Stimulated activated CD4-positive, alpha-beta T cell treated with anti-CD3 and anti-CD28 coated beads, Interleukin-2, amount 100 ng/mL, for 24 hours (primary cell): ENCODE measurements at regions not wholly inside any gene's neighbourhood (a gene's known extent, or its start where the extent isn't known, plus 50 kb on each side); places are given as distances from the start of the nearest gene placed in this dataset.

Source experiments
- DNase-seq, 2 donors: peaks; one replicate each; pipeline ENCODE4 v3.0.0-alpha.2; 2020

DNA sequence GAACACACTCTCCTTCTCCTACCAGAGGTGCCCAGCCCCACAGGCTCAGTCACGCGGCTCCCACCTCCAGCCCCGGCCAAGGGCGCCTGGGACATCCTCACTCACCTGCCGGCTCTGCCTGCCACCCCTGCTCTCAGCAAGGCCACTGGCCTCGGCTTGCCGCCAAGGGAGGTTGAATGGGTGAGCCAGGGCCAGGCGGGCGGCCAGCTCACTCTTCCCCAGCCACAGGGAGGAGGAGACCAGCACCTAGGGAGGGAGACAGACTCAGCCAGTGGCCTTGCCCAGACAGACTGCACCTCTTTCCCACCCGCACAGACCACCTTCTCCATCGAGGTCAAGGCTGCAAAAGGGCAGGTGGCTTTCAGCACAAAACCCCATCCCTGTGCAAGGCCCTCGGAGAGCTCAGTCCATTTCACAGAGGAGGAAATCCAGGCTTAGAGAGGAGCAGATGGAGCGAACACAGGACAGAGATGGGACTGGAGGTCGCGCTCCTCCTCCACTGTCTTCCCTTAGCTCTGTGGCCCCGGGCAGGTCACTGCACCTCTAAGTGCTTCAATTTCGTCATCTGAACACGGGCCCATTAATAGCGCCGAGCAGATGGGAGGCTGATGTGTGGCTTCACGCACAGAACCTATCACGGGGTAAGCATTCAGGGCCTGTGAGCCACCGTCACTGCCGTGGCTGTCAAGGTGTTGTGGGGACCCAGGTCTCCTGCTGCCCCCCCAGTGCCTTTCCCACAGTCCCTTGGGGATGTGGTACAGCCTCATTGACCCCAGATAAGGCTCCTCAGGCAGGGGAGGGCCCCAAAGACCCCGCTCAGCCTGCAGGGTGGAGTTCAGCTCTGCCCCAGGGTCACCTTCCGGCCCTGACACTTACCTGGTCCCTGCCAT, 56.1 kb downstream of the RMI2 start:
- no peak for DNase-seq

DNA sequence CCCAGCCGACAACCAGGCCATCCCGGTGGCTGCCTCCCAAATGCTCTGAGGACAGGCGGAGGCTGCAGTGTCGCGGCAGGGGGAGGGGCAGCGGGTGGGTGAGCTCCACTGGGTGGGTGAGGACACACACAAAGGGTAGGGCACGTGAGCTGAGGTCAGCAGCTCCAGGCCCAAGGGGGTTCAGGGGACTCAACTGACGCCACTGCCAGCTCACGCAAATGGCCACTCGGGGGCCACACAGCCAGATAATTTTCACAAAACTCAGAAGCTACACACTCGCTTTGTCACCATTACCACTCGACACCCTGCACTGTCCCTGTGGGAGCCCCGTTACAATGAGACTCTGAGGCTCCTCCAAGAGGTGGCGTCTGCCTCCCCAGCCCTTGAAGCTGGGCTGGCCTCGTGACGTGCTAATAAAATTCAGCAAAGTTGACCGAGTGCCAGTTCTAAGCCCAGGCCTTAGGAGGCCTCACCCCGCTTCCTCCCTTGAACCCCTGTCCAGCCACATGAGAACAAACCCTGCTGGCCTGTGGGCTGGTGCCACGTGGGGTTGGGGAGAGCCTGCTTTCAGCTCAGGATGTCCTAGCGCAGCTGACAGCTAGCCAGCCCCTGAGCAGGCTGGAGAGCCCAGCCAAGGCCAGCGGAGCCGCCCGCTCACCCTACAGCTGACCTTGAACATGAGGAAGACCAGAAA, 56.9 kb downstream of the RMI2 start:
- DNase-seq = no peak

DNA sequence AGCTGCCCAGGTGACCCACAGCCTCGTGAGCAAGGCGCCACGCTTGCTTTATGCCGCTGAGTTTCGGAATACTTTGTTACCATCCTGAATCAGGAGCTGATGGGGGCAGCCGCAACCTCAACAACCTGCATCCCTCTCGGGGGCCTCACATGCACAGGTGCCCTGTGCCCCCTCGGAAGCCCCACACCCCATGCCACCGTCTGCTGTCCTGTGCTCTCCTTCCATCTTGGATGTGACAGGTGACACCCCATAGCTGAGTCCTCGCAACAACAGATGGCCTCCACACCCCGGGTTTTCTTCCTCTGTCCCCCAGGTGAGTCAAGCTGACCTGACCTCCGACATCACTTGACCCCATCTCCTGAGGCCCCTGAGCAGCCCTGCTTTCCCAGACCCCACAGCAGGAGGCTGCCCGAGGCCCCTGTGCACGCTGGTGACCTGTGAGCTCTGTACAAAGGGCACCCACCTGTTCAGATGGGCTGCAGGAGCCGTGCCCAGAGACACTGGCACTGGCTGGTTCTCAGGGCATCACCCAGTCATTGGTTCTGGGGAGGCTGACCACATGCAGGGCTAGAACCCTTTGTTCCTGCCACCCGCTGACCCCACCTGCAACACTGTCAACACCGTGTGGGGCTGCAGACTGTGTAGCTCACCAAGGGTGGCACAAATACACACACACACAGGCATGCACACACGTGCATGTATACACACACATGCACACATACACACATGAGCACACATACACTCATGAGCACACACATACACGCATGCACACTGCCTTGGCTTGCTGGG, 57.7 kb downstream of the RMI2 start:
- no peak for DNase-seq

DNA sequence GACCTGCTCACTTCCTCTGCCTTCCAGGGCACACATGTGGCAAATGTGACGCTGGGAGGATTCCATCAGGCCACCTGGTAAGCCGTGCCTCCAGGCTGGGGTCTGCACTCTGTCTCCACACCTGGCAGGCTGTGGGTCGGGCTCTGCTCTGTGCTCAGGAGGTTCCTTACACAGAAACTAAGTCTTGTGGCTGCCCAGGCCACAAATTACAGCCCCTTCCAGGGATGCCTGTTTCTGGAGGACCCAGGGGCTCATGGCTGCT, 58.2 kb downstream of the RMI2 start:
- DNase-seq = no peak

DNA sequence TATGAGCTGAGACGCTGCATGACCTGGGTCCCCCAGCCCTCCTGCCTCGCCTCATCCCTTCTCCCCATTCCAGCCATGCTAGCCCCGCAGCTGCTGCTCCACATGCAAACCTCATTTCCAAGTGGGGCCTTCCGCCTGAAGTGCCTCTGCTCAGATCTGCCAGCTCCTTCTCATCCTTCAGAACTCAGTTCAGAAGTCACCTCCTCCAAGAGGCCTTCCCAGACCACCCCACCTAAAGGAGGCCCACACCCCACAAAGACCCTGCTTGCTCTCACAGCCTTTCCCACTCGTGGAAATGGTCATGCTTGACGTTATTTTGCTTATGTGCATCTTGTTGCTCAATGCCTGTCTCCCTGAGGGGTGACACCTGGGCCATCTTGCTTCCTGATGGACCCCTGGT, 58.7 kb downstream of the RMI2 start:
- DNase-seq = no peak

DNA sequence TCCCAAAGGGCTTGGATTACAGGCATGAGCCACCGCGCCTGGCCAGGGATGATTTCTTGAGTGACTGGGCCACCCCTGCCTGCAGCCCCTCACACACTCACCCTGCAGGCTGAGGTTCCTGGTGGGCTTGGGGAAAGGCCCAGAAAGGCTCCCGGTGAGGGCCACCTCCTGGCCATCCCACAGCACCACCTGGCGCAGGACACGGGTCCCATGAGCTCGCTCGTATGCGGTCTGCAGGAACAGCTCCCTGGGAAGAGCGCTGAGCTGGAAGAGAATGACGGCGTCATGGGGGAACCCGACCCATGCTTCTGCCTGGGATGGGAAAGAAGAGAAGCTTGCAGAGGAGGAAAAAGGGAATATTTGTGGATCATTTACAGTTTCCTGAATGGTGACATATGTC, 59.3 kb downstream of the RMI2 start:
- DNase-seq = no peak

DNA sequence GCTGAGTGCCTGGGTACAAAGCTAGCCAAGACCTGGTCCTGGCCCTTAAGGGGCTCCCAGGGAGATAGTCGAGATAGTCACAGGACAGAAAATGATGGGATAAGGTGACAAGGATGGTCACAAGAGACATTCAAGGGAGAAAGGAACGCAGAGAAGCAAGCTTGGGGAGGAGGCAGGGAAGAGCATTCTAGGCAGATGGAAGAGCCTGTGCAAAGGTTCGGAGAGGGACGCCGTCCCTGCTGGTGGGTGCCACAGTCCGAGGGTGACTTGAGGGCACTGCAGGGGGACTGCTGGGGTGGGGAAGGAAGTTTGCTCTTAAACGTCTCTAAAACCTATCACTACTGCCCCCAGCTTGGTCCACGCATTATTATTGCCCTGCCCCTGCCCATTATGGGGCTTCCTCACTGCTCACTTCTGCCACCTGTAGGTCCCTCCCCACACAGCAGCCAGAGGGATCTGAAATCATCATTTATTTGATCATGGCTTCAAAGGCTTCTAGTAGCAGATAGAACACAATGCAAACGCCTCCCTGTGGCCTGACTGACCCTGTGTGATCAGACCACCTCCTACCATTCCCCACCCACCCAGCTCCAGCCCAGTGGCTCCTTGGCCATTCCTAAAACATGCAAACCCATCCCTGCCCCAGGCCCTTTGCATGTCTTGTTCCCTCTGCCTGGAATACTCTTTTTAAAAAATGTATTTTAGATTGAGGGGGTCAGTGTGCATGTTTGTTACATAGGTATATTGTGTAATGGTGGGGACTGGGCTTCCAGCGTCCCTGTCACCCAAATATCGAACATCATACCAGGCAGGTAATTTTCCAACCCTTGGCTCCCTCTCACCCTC, 60.3 kb downstream of the RMI2 start:
- DNase-seq = peak; percentile 63 to 75

DNA sequence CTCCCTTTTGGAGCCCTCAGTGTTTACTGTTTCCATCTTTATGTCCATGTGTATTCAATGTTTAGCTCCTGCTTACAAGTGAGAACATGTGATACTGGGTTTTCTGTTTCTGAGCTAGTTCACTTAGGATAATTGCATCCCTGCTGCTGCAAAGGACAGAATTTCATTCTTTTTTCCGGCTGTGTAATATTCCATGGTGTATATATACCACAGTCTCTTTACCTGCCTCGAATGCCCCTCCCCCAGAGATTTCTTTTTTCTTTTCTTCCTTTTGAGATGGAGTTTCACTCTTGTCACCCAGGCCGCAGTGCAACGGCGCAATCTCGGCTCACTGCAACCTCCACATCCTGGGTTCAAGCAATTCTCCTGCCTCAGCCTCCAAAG, 60.9 kb downstream of the RMI2 start:
- no peak for DNase-seq

DNA sequence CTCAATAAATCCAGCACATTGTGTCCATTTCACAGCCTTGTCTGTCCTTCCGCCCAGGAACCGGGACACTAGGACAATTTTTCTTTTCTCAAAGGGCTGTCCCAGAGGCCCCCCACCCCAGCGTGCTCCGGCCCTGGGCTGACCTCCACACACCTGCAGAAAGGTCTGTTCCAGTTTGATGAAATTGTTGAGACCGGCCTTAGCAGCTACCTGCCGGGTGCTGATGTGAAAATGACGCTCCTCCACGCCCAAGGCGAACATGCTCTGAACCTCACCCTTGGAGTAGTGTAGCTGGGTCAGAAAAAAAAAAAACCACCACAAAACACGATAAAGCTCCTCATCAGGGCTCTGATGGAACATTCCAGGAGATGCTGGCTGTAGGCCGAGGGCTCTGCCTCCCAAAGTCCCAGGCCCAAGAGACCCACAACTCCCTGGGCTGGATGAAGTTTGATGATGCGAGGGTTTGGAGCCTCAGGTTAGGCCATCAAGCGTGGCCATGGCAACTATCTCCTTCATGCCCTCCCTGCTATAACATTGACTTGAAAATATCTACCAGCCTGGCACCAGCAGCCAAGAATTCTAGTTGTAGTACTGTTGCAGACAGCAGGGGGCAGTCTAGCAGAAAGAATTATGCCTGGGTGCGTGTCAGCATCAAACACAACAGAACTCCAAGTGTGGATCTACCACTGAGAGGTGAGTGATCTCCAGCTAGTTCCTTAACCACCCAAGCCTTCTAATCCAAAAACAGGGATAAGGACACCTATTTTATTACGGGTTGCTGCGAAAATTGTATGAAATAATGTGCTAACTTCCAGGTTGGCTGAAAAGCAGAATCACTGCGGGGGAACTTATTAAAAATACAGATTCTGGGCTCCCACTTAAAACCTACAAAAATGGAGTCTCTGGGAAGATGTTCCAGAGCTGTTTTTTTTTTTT, 62.1 kb downstream of the RMI2 start:
- DNase-seq = peak; percentile 69 to 74

DNA sequence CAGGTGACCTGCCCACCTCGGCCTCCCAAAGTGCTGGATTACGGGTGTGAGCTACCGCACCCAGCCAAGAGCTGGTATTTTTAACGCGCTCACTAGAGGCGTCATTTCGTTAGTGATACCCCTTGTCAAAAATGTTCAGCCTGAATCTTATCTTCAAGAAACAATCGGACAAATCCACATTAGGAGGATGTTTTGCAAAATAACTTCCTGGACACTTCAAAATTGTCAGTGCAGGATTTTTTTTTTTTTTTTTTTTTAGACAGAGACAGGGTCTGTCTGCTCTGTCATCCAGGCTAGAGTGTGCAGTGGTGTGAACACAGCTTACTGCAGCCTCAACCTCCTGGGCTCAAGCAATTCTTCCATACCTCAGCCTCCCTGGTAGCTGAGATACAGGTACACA, 63.0 kb downstream of the RMI2 start:
- no peak for DNase-seq

DNA sequence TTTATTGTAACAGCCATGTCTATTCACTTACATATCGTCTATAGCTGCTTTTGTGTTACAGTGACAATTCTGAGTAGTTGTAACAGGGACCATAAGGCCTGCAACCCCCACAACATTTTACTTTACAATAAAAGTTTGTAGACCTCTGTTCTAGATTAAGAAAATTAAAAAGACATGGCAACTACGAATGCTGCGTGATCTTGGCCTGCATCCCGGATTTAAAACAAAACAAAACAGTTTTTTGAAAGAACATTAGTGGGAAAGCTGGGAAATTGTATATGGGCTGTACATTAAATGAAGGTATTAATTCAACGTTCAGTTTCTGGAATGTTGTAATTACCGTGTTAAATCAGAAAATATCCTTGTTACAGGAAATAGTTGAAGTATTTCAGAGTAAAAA, 64.1 kb downstream of the RMI2 start:
- no peak for DNase-seq

DNA sequence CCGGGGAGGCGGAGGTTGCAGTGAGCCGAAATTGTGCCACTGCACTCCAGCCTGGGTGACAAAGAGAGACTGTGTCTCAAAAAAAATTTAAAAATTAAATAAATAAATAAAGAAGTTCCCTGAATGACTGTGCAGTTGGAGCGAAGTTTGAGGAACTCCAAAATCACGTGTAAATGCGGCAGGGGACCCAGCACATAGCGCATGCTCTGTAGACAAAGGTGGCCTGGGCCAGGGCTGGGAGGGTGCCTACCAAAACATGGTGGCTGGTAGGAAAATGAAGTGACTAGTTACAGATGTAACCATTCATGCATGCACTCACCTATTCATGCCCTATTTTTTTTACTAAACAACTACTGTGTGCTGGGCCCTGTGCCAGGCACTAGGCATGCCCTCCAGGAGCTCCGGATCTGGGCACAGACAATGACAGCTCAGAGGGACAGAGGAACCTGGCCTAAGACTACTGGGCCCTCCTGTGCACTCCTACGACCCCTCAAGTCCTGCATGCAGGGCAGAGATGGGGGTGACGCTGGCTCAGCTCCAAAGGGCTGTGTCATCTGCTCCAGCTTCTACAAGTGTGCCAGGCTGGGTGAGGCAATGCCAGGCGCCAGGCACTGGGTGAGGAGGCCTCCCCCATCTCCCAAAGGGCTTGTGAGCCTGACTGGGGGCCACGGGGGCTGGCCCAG, 65.3 kb downstream of the RMI2 start:
- DNase-seq = no peak

DNA sequence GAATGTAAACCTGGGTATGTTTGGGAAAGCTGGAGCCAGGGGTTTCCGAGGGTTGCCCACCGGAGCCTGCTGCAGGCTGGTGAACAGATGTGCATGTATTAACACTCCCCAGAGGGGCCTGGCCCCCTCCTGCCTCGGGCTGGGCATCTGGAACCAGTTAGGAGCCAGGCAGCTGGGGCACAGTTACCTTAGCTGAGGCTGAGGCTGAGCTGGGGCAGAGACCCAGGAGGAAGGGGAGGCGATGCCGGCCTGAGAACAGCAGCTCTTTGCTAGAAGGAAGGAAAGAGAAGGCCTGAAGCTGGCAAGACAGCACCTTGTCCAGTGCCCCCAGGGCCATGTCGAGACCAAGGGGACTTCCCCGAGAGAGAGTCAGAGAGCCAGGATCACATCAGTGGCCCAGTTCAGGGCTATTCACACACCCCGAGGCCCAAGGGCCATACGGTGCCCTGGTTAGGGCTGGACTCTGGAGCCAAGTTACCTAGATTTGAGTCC, 65.8 kb downstream of the RMI2 start:
- no peak for DNase-seq

DNA sequence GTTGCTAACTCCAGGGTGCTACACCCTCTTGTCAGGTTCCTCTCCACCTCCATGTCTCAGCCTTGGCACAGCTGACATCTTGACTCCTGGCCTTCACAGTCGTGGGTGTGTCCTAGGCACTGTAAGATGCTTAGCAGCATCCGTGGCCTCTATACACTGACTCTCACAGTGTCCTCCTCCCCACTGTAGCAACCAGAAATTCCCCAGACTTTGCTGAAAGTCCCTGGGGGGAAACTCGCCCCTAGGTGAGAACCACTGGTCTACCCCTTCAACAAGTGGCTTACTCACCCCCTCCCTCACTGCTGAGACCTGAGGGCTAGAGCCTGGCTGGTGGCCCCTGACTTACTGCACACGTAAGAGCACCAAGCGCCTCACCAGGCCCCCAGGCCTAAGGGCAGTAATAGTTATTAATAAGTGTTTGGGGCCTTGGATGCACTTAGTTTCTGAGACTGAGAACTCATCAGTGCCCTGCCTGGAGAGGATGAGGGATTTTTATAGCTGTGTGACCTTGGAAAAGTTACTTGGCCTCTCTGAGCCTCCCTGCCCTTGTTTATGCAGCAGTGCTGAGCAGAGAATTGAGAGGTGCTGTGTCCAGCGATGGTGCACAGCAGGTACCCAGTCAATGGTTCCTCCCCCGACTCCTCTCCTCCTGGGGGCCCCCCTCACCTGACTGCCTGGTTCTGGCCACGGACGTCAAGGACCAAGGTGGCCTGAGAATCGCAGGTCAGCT, 67.1 kb downstream of the RMI2 start:
- no peak for DNase-seq

DNA sequence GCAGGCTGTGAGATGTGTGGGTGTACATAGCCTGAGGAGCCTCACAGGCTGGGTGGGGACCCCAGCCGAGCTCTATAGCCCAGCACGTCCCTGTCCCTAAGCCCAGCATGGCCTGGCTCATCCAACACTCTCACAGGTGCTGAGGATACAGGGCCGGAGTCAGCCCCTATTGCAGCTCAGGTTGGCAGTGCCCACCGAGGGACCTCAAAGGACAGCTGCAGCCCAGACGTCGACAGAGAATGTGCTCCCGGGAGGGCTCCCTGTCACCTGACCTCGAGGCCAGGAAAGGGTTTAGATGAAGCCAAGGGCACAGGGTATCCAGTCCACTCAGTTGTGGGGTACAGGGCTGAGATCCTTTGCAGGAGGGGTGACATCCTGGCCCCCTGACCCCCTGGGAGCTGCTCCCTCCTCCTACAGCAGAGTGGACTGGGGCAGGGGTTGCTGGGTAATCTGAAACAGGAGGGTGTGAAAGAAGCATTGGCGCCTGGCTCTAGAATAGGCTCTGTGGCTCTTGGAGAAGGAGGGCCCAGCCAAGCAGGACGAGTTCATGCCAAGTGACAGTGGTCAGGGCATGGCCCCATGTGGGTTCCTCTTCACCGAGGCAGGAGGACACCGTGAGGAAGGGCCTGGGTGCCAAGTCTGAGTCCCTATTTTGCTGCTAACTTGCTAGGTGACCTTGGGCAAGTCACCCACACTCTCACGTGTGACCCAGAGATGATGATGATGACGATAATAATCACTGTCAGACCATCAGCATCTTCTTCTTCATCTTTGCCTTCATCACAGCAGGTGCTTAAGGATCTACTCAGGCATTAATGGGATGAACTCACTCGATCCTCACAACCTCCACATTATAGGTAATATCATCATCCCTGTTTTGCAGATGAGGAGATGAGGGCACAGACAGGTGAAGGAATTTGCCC, 68.0 kb downstream of the RMI2 start:
- DNase-seq = no peak

DNA sequence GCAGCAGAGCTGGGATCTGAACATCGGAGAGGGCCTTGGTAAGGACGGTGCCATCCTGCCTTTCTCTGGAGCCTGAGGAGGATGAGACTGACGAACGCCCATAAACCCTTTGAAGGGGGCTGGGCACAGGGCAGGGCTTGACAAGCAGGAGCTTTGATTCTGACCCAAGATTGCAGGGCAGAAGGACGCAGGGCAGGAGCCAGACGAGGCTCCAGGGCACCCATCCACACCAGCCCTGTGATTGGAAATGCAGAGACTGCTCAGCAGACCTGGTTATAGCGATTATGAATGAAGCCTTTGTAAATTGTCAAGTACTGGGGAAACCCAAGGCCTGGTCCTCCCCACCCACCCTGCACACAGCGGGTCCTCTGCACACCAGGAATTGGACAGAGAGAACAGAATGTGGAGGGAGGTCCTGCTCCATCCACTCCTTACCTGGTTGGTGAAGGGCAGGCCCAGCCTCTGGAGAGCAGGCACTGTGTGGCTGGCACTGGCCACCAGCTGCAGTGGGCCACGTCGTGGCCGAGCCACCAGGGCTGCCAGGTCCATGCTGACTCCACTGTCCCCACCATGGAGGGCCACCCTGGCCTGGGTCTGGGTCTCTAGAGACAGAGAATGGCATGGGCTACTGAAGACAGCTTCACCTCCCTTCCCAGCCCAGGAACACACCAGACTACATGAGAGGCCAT, 68.8 kb downstream of the RMI2 start:
- no peak for DNase-seq

DNA sequence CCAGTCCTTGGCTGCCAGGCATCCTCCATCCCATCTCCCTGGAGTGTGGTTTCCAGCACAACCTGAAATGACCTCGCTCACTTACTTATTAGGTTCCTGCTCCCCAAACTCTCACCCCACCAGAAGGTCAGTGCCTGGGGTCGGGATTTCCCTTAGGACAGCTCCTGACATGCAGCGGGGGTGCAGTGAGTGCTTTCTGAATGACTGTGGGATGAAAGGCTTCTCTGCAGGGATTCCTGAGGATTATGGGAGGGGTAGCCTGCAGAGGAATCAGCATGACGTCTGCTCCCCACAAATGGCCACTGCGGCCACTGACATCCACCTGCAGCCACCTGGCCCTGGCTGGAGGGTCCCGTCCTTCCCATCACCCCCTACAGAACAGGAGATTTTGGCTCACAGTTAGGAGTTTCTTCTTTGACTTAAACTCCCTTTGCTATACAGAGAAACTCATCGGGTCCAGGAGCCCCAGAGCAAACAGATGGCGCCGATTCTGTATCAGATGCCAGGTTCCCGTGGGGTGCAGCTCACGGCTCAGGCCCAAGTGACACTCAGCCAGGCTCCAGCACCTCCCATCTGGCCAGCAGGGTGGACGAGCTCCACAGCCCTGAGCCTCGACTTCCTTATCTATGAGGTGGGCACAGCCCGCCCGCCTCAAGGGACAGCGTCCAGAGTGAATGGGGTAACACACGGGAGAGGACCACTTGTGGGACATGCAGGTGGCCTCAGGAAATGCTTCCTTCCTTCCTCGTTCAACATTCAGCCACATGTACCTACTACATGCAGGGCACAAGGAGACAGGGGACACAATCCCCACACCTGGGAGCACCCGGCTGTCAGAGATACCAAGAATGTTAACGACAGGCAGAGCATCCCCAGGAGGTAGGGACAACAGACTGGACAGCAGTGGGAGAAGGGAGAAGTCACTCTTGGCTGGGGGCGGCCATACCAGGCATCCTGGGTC, 69.8 kb downstream of the RMI2 start:
- no peak for DNase-seq
